SK-MEL-5 (cell line): ENCODE measurements at regions not wholly inside any gene's neighbourhood (a gene's known extent, or its start where the extent isn't known, plus 50 kb on each side); places are given as distances from the start of the nearest gene placed in this dataset.
"Not testable (repeated sequence)": the region's sequence is repeated elsewhere in the genome, so short reads cannot be mapped to it uniquely, and the experiment has no call there.

ENCODE experiments used
- DNase-seq: peaks from one replicate; pipeline ENCODE4 v3.0.0-alpha.2; 2016; ENCODE audit warnings: low read depth, low spot score
- in situ Hi-C: cut with HindIII; loops from 2 replicates; pipeline ENCODE4 v1.10.0; 2016; ENCODE audit warnings: low sequenced_read_pairs, high pct_unique_total_duplicates, low pct_unique_long_range_greater_than_20kb

GRCh38 chr3:59374091-59374817, 324.4 kb upstream of the CFAP20DC start:
- in situ Hi-C loops, result no loop called here
- DNase-seq, result no peak

GRCh38 chr3:59372346-59372745, 322.5 kb upstream of the CFAP20DC start:
- DNase-seq, result no peak
- in situ Hi-C loops, result no loop called here

- in situ Hi-C loops, result no loop called here
- DNase-seq, result no peak
These were observed 319.3 kb upstream of the CFAP20DC start for GRCh38 chr3:59368900-59369675.

DNA sequence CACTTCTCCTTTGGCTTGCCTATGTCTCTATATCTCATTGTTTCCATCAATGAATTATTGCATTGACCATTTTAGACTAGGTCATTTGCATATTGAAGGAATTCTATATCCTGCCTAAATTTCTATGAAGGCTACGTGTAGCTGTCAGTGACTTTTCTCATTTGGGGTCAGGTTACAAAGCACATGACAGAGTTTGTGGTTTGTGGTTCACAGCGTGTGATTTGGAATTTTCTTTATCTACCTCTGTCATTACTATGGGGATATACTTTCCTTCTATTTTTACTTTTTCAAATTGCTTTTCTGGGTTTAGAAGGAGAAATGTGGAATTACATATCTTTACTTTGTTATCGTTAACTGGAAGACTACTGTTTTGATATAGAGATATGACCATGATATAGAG, 317.3 kb upstream of the CFAP20DC start:
- DNase-seq, result no peak

GRCh38 chr3:59366218-59366617, 316.4 kb upstream of the CFAP20DC start:
- in situ Hi-C loops, result no loop called here
- DNase-seq, result no peak

More for the DNA sequence above, 317.3 kb upstream of the CFAP20DC start:
- in situ Hi-C loops, result no loop called here

- in situ Hi-C loops, result no loop called here
- no peak for DNase-seq
These were observed 314.7 kb upstream of the CFAP20DC start for GRCh38 chr3:59364496-59364895.

DNA sequence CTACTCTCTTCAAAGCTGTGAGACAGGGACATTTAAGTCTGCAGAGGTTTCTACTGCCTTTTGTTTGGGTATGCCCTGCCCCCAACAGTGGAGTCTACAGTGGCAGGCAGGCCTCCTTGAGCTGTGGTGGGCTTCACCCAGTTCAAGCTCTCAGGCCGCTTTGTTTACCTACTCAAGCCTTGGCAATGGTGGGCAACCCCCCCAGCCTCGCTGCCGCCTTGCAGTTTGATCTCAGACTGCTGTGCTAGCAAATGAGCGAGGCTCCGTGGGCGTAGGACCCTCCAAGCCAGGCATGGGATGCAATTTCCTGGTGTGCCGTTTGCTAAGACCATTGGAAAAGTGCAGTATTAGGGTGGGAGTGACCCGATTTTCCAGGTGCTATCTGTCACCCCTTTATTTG, 310.5 kb upstream of the CFAP20DC start:
- in situ Hi-C loops, DNase-seq: not testable (repeated sequence)

GRCh38 chr3:59341459-59341858, 291.6 kb upstream of the CFAP20DC start:
- no peak for DNase-seq
- in situ Hi-C loops, result no loop called here

DNA sequence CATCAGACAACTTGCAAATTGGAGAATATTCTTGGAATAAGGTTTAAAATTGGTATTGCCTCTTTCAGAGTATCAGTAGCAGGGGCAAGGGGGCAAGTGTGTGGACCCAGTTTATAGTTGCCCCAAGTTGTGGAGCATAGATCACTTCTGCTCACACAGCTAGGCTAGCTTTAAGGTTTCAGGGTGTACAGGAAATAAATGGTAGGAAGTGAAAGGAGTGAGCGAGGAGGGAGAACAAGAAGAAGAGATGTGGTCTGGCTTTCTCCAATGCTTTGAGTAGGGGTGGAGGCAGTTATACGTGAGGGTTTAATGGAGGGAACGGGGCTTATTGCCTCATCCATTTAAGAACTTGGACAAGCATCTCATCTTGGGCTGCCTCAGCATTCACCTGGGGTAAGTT, 290.0 kb upstream of the CFAP20DC start:
- DNase-seq, result no peak
- in situ Hi-C loops, result no loop called here

DNA sequence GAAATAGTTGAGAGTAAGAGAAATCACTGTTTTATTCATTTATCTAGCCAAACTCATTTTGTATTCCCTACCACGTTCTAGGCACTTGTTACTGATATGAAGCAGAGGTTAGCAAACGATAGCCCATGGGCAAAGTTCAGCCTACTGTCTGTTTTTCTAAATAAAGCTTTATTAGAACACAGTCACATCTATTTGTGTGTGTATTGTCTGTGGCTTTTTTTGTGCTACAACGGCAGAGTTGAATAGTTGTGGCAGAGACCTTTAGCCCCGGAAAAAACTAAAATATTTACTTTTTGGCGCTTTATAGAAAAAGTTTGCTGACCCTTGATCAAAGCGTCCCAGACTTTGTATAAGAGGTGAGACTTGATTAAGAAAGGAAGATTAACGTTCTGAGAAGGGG, 289.1 kb upstream of the CFAP20DC start:
- in situ Hi-C loops, result no loop called here
- no peak for DNase-seq

DNA sequence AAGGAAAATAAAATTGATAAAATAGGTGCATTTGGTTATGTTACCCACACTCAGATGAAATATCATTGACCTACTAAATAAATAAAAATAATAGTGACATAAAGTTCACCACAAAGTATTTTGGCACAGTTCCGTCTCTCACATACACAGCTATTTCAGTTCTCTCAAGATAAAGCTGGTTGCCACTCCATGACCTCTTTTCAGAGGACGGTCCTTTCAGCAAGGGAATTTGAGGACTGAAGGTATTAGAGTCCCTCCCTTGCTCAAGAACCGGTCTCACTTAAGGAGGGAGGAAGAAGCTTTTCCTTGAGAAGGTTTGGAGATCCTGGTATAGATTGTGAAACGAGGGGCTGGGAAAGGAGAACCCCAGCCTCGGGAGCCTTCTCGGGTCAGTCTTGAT, 285.5 kb upstream of the CFAP20DC start:
- no peak for DNase-seq
- in situ Hi-C loops, result no loop called here

GRCh38 chr3:59334585-59334984, 284.8 kb upstream of the CFAP20DC start:
- in situ Hi-C loops, result no loop called here
- DNase-seq, result no peak

DNA sequence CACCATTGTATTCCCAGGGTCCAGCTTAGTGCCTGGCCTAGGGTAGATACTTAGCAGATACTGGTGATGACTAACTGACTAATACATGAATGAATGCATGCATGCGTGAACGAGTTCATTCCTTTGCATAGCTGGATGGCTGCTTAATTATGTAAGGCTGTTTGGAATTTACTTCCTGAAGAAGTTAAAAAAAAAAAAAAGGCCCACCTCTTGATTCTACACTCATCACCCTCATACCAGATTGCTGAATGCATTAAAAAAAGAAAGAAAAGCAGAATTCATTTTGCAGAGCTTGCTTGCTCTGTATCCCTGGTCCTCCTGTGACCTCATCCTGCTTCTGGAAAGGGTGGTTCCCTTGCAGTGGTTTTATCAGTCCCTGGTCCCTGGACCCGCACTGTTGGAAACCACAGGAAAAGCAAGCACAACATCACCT, 277.6 kb upstream of the CFAP20DC start:
- in situ Hi-C loops, result no loop called here
- no peak for DNase-seq

GRCh38 chr3:59326246-59327024, 276.6 kb upstream of the CFAP20DC start:
- in situ Hi-C loops, result no loop called here
- DNase-seq, result peak; percentile 61

DNA sequence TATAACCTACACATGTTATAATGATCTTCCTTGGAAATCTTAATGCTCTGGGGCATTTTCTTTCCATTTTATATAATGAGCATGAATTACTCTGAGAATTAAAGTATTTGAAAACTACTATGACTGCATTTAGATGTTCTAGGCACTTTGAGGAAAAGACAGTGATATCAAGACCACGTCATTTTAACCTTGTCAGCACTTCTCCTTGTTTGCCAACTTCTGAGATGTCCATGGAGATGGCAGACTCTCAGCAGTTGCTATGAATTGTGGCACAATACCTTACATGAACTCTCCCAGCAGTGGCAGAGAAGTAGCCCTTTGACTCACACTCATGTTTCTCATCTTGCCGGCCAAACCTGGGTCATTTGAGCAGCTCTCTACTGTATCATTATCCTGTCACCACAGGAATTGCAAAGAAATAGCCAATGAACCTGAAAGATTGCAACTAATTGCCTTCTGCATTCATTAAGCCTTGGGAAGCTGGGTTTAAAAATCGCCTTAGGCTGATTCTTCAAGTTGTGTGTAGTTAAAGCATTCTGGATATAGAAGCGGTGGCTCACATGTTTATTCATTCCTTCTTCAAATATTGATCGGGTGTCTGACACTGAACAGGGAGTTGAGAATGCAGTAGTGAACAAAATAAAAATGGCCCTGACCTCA, 272.2 kb upstream of the CFAP20DC start:
- in situ Hi-C loops, result no loop called here
- DNase-seq, result no peak

DNA sequence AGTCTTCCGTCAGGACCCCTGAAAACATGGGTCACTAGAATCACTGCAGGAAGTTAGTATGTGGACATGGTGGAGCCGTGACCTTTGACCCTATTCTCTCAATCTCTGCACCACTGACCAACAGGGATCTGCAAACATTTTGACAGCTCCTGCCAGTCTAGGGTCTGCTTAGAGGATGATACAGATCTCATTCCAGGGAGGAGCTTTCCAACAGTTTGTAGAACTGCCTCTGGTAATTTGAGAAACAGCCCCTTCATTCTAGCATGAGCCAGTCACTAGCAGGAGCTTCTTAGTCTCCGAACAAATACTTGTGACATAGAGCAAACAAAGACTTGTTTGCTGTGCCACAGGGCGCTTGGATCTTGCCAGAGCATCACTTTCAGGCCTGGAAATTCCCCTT, 270.3 kb upstream of the CFAP20DC start:
- DNase-seq, result no peak
- in situ Hi-C loops, result no loop called here

GRCh38 chr3:59319442-59319841, 269.6 kb upstream of the CFAP20DC start:
- in situ Hi-C loops, result no loop called here
- DNase-seq, result no peak

DNA sequence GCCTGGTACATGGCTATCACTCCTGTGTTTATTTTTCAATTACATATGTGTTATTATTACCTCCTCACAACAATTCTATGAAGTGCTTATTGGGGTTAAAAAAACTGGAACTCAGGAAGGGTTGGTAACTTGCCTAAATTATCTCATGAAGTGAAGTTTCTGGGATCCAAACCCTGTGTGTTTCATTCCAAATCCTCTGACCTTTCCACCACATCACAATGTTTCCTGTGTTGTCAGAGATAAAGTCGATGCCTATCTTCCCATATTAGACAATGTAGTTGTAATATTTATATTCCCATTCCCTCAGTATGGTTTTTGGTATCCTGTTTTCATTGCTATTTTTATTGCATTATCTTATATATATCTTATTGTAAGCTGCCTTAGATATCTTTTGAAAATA, 269.1 kb upstream of the CFAP20DC start:
- in situ Hi-C loops, result no loop called here
- DNase-seq, result no peak
